PC-3 (cell line): ENCODE measurements at regions not wholly inside any gene's neighbourhood (a gene's known extent, or its start where the extent isn't known, plus 50 kb on each side); places are given as distances from the start of the nearest gene placed in this dataset.

Experiments
- CTCF ChIP-seq: fragments of 300-600 bp; sonication (generic); conservative IDR thresholded peaks from 2 replicates; pipeline ENCODE4 v1.5.1; 2017; ENCODE audit warnings: antibody characterized with exemption, low read depth, mild to moderate bottlenecking, low read length
- EZH2 ChIP-seq: fragments of 300-600 bp; sonication (generic); IDR thresholded peaks from one replicate; pipeline ENCODE4 v1.6.1; 2017; ENCODE audit warnings: antibody characterized with exemption, mild to moderate bottlenecking, low read length; ENCODE audit not compliant: unreplicated experiment

- TF ChIP-seq EZH2 = no peak
- TF ChIP-seq CTCF = no peak
These were observed 285.6 kb downstream of the PRR16 start for GRCh38 chr5:120749737-120750136.
